GM12878 (cell line): ENCODE measurements at regions not wholly inside any gene's neighbourhood (a gene's known extent, or its start where the extent isn't known, plus 50 kb on each side); places are given as distances from the start of the nearest gene placed in this dataset.
"Not testable (repeated sequence)": the region's sequence is repeated elsewhere in the genome, so short reads cannot be mapped to it uniquely, and the experiment has no call there.

Experiments
- ATAC-seq: fragments of 200-7000 bp; cut with Tn5 transposase; 3 replicates; pipeline ENCODE4 v1.9.1; 2020; ENCODE audit warnings: mild to moderate bottlenecking, moderate library complexity
- BruUV-seq: library from RNA; stranded (reverse); fragments of 400-500 nt; replicated peaks from 2 replicates; lab custom pipeline; 2021; lab: Mats Ljungman, UMichigan
- CTCF ChIA-PET: fragments of 300-600 bp; sonication (Branson Sonifier 250); formaldehyde crosslinking; extraction: SDS; loops from one replicate; lab custom pipeline; 2021; ENCODE audit warnings: inconsistent platforms; lab: Yijun Ruan, JAX
- POLR2A ChIA-PET: fragments of 350-600 bp; formaldehyde crosslinking; extraction: SDS; loops from one replicate; lab custom pipeline; 2021; ENCODE audit warnings: inconsistent platforms; lab: Charles Lee
- RAD21 ChIA-PET: fragments of 300-600 bp; sonication (Branson Sonifier 250); formaldehyde crosslinking; loops from one replicate; lab custom pipeline; 2023; ENCODE audit warnings: antibody characterized with exemption; ENCODE audit not compliant: unreplicated experiment; lab: Charles Lee
- SMC1A ChIA-PET: fragments of 300-600 bp; sonication (Branson Sonifier 250); formaldehyde crosslinking; loops from one replicate; lab custom pipeline; 2023; ENCODE audit not compliant: unreplicated experiment, uncharacterized antibody; lab: Charles Lee
- DNase-seq: peaks from one replicate; pipeline ENCODE4 v3.0.0-alpha.2; 2011; ENCODE audit warnings: low read depth, low spot score
- FAIRE-seq: peaks from 3 replicates; lab custom pipeline; 2011; peaks lifted over from hg19 to GRCh38; lab: Jason Lieb, UNC
- H2AFZ ChIP-seq: 2 replicates; pipeline ENCODE4 v1.6.0; 2011; ENCODE audit warnings: low read depth, low read length, control low read depth; ENCODE audit not compliant: control insufficient read depth
- H3K27ac ChIP-seq: 2 replicates; pipeline ENCODE4 v1.5.1; 2011; ENCODE audit warnings: control low read depth; ENCODE audit not compliant: control insufficient read depth, insufficient read depth
- H3K27me3 ChIP-seq, 2 experiments: replicated peaks in 1 of 2; 2 replicates each; pipeline versions ENCODE4 v1.6.0 to v1.6.1; 2011; ENCODE audit warnings: low read length in 1 of 2; ENCODE audit not compliant: control insufficient read depth in 2 of 2, insufficient read depth in 2 of 2
- H3K36me3 ChIP-seq, 2 experiments: 2 replicates each; pipeline ENCODE4 v1.5.1; 2011; ENCODE audit warnings: low read length in 1 of 2; ENCODE audit not compliant: control insufficient read depth in 2 of 2, insufficient read depth in 2 of 2
- H3K4me1 ChIP-seq: 2 replicates; pipeline ENCODE4 v1.6.1; 2011; ENCODE audit warnings: mild to moderate bottlenecking, low read length, moderate library complexity, mixed read lengths; ENCODE audit not compliant: control insufficient read depth, insufficient read depth
- H3K4me2 ChIP-seq: 2 replicates; pipeline ENCODE4 v1.6.0; 2011; ENCODE audit warnings: control low read depth; ENCODE audit not compliant: control insufficient read depth, insufficient read depth
- H3K4me3 ChIP-seq: fragments of 200-600 bp; sonication (generic); 2 replicates; pipeline ENCODE4 v1.5.1; 2016
- H3K79me2 ChIP-seq: 2 replicates; pipeline ENCODE4 v1.6.0; 2011; ENCODE audit warnings: low read length; ENCODE audit not compliant: control insufficient read depth, insufficient read depth
- H3K9ac ChIP-seq: 2 replicates; pipeline ENCODE4 v1.8.0; 2011; ENCODE audit warnings: low read length, control low read depth, mixed read lengths; ENCODE audit not compliant: control insufficient read depth, insufficient read depth
- H3K9me3 ChIP-seq: replicated peaks from 3 replicates; pipeline ENCODE4 v1.5.1; 2011; ENCODE audit warnings: mild to moderate bottlenecking, low read length; ENCODE audit not compliant: control insufficient read depth, insufficient read depth
- H4K20me1 ChIP-seq: 2 replicates; pipeline ENCODE4 v1.6.0; 2011; ENCODE audit not compliant: control insufficient read depth, insufficient read depth
- NRF1 ChIP-seq: conservative IDR thresholded peaks from 2 replicates; pipeline ENCODE4 v1.6.1; 2011; ENCODE audit warnings: mild to moderate bottlenecking, low read depth, low read length, improper control_type of control experiment
- WGBS: methylation state at CpG from one replicate; pipeline ENCODE4 v1.1.6; 2016; ENCODE audit warnings: low lambda C conversion rate; ENCODE audit not compliant: insufficient replicate concordance, insufficient coverage; ENCODE audit errors: missing lambda C conversion rate; 5-methylcytosine and 5-hydroxymethylcytosine counted together
- in situ Hi-C: fragments of 300-500 bp; cut with MboI; formaldehyde crosslinking; loops from 9 replicates; pipeline ENCODE4 v1.14.3; 2018; ENCODE audit warnings: mixed read lengths
- intact Hi-C: fragments of 100-400 bp; cut with micrococcal nuclease; formaldehyde crosslinking; loops from one replicate; pipeline ENCODE4 v1.14.2; 2022; ENCODE audit not compliant: unreplicated experiment

DNA sequence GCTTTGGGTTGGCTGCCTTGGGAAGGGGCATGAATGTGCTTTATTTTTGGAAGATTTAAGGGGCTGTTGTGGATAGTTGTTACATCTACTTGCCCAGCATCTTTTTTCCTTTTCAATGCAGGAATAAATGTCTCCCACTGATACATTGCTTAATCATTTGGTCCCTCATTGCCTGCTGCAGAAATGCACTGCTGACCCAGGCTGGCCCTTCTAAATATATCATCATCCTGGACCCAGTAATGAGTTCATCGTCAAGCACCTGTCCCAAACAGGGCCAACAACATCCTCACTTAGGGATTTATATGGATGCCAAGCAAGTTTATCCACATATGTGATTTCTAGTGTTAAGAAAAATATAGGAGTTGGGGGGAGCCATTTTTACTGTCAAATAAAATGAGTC, 67.2 kb downstream of the ASCL1 start:
- RAD21 ChIA-PET: interaction anchor here (0.5 to 0.7 kb wide), 2 partner anchors 32 to 76 kb away, joined by 3 read pairs; no protein-coding TSS in a partner anchor
- DNase-seq (no peak), ATAC-seq (no peak), FAIRE-seq (no peak)
- Histone ChIP-seq H3K4me1 (peaks cover 6% of the 10 kb centered on the region; the same call in 1 of the 2 replicates), H3K27ac (no peak overlapping the region), H3K79me2 (no peaks in the 10 kb centered on the region), H3K27me3 (no peaks in the 10 kb centered on the region), H4K20me1 (no peaks in the 10 kb centered on the region), H3K9ac (no peak overlapping the region), H3K4me3 (no peak overlapping the region), H3K9me3 (peaks cover 2% of the 10 kb centered on the region; the same call in 1 of the 3 replicates), H2AFZ (no peak overlapping the region), H3K4me2 (no peak overlapping the region), H3K36me3 (no peaks in the 10 kb centered on the region)
- intact Hi-C loops (no loop called here), in situ Hi-C loops (no loop called here)
- TF ChIP-seq NRF1: no peak
- 39% methylated on average over 1 of the region's 1 CpG for WGBS
- BruUV-seq: no TSS peak
- POLR2A ChIA-PET: no interaction called here
- SMC1A ChIA-PET: interaction anchor here (1.0 to 1.4 kb wide), 3 partner anchors 23 to 160 kb away, joined by 3 to 6 read pairs (median 4); no protein-coding TSS in a partner anchor
- CTCF ChIA-PET: interaction anchor here (0.5 to 1.0 kb wide), 2 partner anchors 33 to 1489 kb away, joined by 3 read pairs; no protein-coding TSS in a partner anchor

DNA sequence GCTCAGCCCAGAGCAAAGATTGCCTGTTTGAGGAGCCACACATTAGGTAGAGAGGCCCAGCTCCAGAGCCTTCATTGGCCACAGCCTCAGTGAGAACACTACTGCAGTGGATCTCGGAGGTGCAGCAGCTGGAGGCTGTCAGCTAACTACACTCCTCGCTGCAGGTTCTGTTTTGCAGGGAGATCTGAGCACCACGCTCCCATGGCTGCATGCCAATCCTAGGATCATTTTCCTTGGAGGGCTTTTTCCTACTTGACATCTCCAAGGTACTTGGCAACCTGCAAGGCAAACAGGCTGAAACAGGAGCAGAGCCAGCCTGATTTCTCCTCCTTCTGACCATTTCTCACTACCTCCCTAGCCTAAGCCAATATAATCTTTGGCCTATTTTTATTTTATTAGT, 69.2 kb downstream of the ASCL1 start:
- ATAC-seq, in situ Hi-C loops, H3K9me3 ChIP-seq, intact Hi-C loops, FAIRE-seq, H3K79me2 ChIP-seq, H3K4me1 ChIP-seq, H3K4me2 ChIP-seq, H4K20me1 ChIP-seq, DNase-seq, POLR2A ChIA-PET, H3K9ac ChIP-seq, H3K4me3 ChIP-seq, RAD21 ChIA-PET, H3K36me3 ChIP-seq, BruUV-seq, H3K27ac ChIP-seq, H3K27me3 ChIP-seq, H2AFZ ChIP-seq, CTCF ChIA-PET: not testable (repeated sequence)
- SMC1A ChIA-PET: interaction anchor here (1.3 kb wide), 1 partner anchor 50 kb away, joined by 4 read pairs; no protein-coding TSS in a partner anchor
- 23% methylated on average over 3 of the region's 3 CpGs for WGBS
